T-helper 1 cell treated with Interleukin-12 subunit alpha and Interleukin-12 subunit beta and Interleukin-4 antibody, amounts not matched to agents 30 μg/mL and 1 μg/mL, for 36 hours (primary cell): ENCODE measurements at regions not wholly inside any gene's neighbourhood (a gene's known extent, or its start where the extent isn't known, plus 50 kb on each side); places are given as distances from the start of the nearest gene placed in this dataset.

ENCODE experiments used
- H3K27ac Mint-ChIP-seq: one replicate; pipeline ENCODE4 v1.8.0; 2021; ENCODE audit warnings: mild to moderate bottlenecking, mixed read lengths
- H3K27me3 Mint-ChIP-seq: one replicate; pipeline ENCODE4 v1.8.0; 2021; ENCODE audit warnings: low read depth, mixed read lengths
- H3K36me3 Mint-ChIP-seq: one replicate; pipeline ENCODE4 v1.8.0; 2021; ENCODE audit warnings: low read depth, mixed read lengths
- H3K4me1 Mint-ChIP-seq: one replicate; pipeline ENCODE4 v1.8.0; 2021; ENCODE audit warnings: low read depth, mixed read lengths
- H3K4me3 Mint-ChIP-seq: one replicate; pipeline ENCODE4 v1.8.0; 2021; ENCODE audit warnings: mild to moderate bottlenecking, moderate library complexity, mixed read lengths
- H3K9me3 Mint-ChIP-seq: one replicate; pipeline ENCODE4 v1.8.0; 2021; ENCODE audit warnings: mixed read lengths

DNA sequence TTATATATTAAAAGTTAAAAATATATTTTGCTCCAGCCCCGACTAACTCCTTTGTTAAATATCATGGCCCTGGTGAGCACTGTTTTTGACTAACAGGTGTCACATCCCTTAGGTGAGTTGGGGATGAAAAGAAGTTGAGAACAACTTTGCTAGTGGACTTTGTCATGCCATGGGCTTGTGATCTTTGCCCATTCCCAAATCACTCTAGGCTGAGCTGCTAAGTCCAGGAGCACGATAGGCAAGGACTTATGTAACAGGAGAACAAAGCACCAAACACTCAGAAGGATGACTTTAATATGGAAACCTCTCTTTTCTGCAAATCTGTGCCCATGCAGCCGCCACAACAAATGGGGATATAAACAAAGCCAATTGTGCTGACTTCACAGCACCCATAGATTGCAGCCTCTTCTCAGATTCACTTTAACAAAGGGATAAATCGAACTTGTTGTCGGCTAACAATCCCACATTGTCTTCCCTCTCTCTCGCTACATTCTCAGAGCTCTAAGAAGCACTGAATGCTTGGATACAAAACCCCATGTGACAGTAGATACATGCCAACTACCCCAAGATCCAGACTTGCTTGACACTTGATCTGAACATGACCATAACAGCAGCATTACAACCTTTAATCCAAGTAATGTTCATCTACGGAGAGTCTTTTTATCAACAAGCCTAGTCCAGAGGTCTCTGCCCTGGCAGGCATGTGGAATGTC, 86.8 kb upstream of the CD180 start:
- H3K9me3 Mint-ChIP-seq, result peaks cover 5% of the 10 kb centered on the region
- no peak overlapping the region for H3K27ac Mint-ChIP-seq
- no peaks in the 10 kb centered on the region for H3K36me3 Mint-ChIP-seq
- H3K4me1 Mint-ChIP-seq, result no peaks in the 10 kb centered on the region
- H3K4me3 Mint-ChIP-seq, result no peak overlapping the region
- no peaks in the 10 kb centered on the region for H3K27me3 Mint-ChIP-seq

DNA sequence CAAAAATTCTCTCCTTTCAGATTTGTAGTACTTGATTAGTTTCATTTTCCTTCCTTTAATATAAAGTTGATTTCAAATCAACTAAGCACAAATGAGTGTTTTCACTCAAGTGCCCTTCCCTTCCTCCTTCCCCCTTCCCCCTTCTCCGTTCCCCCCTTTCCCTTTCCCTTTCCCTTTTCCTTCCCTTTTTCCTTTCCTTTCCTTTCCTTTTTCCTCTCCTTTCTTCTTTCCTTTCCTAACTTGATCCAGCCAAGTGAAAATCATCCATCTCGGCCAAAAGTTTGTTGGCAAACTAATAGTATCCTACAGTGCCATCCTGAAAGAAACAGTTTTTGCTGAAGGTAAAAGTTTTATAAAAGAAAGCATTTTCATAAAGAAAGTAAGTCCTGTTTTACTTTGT, 85.3 kb upstream of the CD180 start:
- no peak overlapping the region for H3K27ac Mint-ChIP-seq
- no peak overlapping the region for H3K4me3 Mint-ChIP-seq
- no peaks in the 10 kb centered on the region for H3K4me1 Mint-ChIP-seq
- H3K27me3 Mint-ChIP-seq, result no peaks in the 10 kb centered on the region
- peaks cover 16% of the 10 kb centered on the region for H3K9me3 Mint-ChIP-seq
- H3K36me3 Mint-ChIP-seq, result no peaks in the 10 kb centered on the region

GRCh38 chr5:67273689-67274356, 77.2 kb upstream of the CD180 start:
- no peak overlapping the region for H3K27ac Mint-ChIP-seq
- H3K9me3 Mint-ChIP-seq, result peaks cover 14% of the 10 kb centered on the region
- H3K27me3 Mint-ChIP-seq, result no peaks in the 10 kb centered on the region
- H3K4me3 Mint-ChIP-seq, result no peak overlapping the region
- no peaks in the 10 kb centered on the region for H3K36me3 Mint-ChIP-seq
- H3K4me1 Mint-ChIP-seq, result no peaks in the 10 kb centered on the region

GRCh38 chr5:67272453-67273130, 76.0 kb upstream of the CD180 start:
- H3K36me3 Mint-ChIP-seq, result no peaks in the 10 kb centered on the region
- H3K4me3 Mint-ChIP-seq, result no peak overlapping the region
- no peak overlapping the region for H3K27ac Mint-ChIP-seq
- no peaks in the 10 kb centered on the region for H3K27me3 Mint-ChIP-seq
- H3K9me3 Mint-ChIP-seq, result peaks cover 2% of the 10 kb centered on the region
- no peaks in the 10 kb centered on the region for H3K4me1 Mint-ChIP-seq

GRCh38 chr5:67268231-67269021, 71.8 kb upstream of the CD180 start:
- H3K9me3 Mint-ChIP-seq, result no peaks in the 10 kb centered on the region
- H3K4me1 Mint-ChIP-seq, result no peaks in the 10 kb centered on the region
- H3K4me3 Mint-ChIP-seq, result no peak overlapping the region
- peaks cover 8% of the 10 kb centered on the region for H3K27me3 Mint-ChIP-seq
- no peak overlapping the region for H3K27ac Mint-ChIP-seq
- H3K36me3 Mint-ChIP-seq, result no peaks in the 10 kb centered on the region

- Mint-ChIP-seq H3K4me3 (no peak overlapping the region), H3K27me3 (peaks cover 12% of the 10 kb centered on the region), H3K27ac (no peak overlapping the region), H3K36me3 (no peaks in the 10 kb centered on the region), H3K9me3 (no peaks in the 10 kb centered on the region), H3K4me1 (no peaks in the 10 kb centered on the region)
Measured at GRCh38 chr5:67267512-67268216, 71.1 kb upstream of the CD180 start.

GRCh38 chr5:67266654-67267350, 70.2 kb upstream of the CD180 start:
- H3K27me3 Mint-ChIP-seq, result peaks cover 17% of the 10 kb centered on the region
- no peak overlapping the region for H3K4me3 Mint-ChIP-seq
- H3K36me3 Mint-ChIP-seq, result no peaks in the 10 kb centered on the region
- H3K9me3 Mint-ChIP-seq, result no peaks in the 10 kb centered on the region
- H3K27ac Mint-ChIP-seq, result no peak overlapping the region
- H3K4me1 Mint-ChIP-seq, result no peaks in the 10 kb centered on the region

DNA sequence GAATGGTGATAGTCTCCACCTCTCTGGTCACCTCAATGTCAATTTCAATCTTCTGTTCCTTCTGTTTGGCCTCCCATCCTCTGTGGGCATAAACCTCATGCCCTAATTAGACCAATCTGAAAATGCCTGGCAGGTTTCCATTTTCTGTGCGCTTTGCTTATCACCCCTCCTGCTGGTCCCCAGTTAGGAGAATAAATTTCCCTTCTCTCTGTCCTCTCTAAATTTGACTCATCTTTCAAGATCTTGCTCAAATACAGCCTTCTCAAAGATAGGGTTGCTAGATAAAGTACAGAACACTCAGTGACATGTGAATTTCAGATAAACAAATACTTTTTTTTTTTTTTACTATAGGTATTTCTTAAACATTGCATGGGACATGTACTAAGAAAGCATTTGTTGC, 69.4 kb upstream of the CD180 start:
- no peak overlapping the region for H3K4me3 Mint-ChIP-seq
- H3K4me1 Mint-ChIP-seq, result no peaks in the 10 kb centered on the region
- peaks cover 22% of the 10 kb centered on the region for H3K27me3 Mint-ChIP-seq
- H3K36me3 Mint-ChIP-seq, result no peaks in the 10 kb centered on the region
- H3K27ac Mint-ChIP-seq, result no peak overlapping the region
- no peaks in the 10 kb centered on the region for H3K9me3 Mint-ChIP-seq

GRCh38 chr5:67263656-67264408, 67.2 kb upstream of the CD180 start:
- no peaks in the 10 kb centered on the region for H3K4me1 Mint-ChIP-seq
- no peaks in the 10 kb centered on the region for H3K36me3 Mint-ChIP-seq
- no peak overlapping the region for H3K4me3 Mint-ChIP-seq
- peaks cover 31% of the 10 kb centered on the region for H3K27me3 Mint-ChIP-seq
- H3K27ac Mint-ChIP-seq, result no peak overlapping the region
- H3K9me3 Mint-ChIP-seq, result no peaks in the 10 kb centered on the region

DNA sequence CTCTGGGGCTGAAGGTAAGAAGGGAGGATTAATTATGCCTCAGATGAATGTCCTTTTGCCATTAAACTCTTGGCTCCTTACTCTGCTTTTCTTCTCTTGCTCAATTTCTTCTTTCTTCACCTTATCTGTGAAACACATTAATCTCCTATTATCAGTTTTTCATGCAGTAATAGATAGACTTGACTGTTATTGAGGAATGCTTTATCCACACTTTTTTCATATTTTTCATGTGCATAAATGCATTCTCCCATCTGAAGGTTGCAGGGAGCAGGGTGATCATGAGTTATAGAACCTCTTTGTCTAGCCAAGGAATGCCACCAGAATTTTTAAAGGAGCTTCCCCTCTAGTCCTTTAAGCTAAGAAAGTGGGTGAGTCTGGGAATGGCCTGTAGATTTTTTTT, 66.4 kb upstream of the CD180 start:
- no peaks in the 10 kb centered on the region for H3K4me1 Mint-ChIP-seq
- H3K36me3 Mint-ChIP-seq, result no peaks in the 10 kb centered on the region
- no peak overlapping the region for H3K4me3 Mint-ChIP-seq
- no peak overlapping the region for H3K27ac Mint-ChIP-seq
- no peaks in the 10 kb centered on the region for H3K9me3 Mint-ChIP-seq
- peaks cover 34% of the 10 kb centered on the region for H3K27me3 Mint-ChIP-seq

DNA sequence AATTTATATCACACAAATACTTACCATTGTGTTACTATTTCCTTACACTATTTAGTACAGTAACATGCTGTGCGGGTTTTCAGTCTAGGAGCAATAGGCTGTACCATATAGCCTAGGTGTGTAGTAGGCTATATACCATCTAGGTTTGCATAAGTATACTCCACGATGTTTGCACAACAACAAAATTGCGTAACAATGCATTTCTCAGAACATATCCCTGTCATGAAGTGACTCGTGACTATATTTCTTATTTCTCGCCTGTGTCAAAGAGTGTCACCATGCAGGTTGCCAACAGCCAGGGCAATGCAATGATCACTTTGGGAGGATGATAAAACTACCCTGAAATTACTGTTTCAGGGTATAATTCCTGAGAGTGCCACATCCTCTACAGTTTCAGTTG, 65.6 kb upstream of the CD180 start:
- no peaks in the 10 kb centered on the region for H3K36me3 Mint-ChIP-seq

GRCh38 chr5:67259548-67260215, 63.1 kb upstream of the CD180 start:
- Mint-ChIP-seq H3K27ac (no peak overlapping the region), H3K4me1 (no peaks in the 10 kb centered on the region), H3K36me3 (no peaks in the 10 kb centered on the region), H3K9me3 (no peaks in the 10 kb centered on the region), H3K4me3 (no peak overlapping the region), H3K27me3 (peaks cover 36% of the 10 kb centered on the region)

More for the DNA sequence above, 65.6 kb upstream of the CD180 start:
- H3K4me1 Mint-ChIP-seq, result no peaks in the 10 kb centered on the region
- no peaks in the 10 kb centered on the region for H3K9me3 Mint-ChIP-seq
- H3K4me3 Mint-ChIP-seq, result no peak overlapping the region
- no peak overlapping the region for H3K27ac Mint-ChIP-seq
- peaks cover 39% of the 10 kb centered on the region for H3K27me3 Mint-ChIP-seq

DNA sequence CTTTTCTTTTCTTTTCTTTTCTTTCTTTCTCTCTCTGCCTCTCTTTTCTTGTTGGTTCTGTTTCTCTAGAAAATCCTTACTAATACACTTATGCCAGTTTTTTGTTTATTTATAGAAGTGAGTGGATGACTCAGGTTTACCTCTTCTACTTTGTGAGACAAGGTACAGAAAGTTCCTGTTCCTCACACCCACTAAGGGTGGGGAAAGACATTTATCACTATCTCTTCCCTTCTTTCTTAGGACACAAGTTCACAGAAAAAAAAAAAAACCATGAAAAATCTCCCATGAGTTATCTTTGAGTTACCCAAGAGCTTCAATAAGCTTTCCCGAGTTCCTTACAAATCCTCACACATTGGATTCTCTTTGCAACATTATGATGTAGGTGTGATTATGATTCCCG, 60.9 kb upstream of the CD180 start:
- no peak overlapping the region for H3K27ac Mint-ChIP-seq

More for the DNA sequence above, 60.9 kb upstream of the CD180 start:
- Mint-ChIP-seq H3K9me3 (no peaks in the 10 kb centered on the region), H3K4me1 (no peaks in the 10 kb centered on the region), H3K4me3 (no peak overlapping the region), H3K27me3 (peaks cover 31% of the 10 kb centered on the region), H3K36me3 (no peaks in the 10 kb centered on the region)
